ENCODE measurements at regions not wholly inside any gene's neighbourhood (a gene's known extent, or its start where the extent isn't known, plus 50 kb on each side); places are given as distances from the start of the nearest gene placed in this dataset.

- TF ChIP-seq ZFX (IDR thresholded peaks at IDR 0.05) = no peak
- no peak for TF ChIP-seq CTCF (conservative IDR thresholded peaks at IDR 0.05)
Observed at GRCh38 chr2:18824915-18825314, 235.5 kb upstream of the NT5C1B start.

GRCh38 chr2:18824325-18824790 lies 235.0 kb upstream of the NT5C1B start:
- TF ChIP-seq ZFX (IDR thresholded peaks at IDR 0.05) (no peak), CTCF (conservative IDR thresholded peaks at IDR 0.05) (peak; percentile 33)
- peak overlapping the region; percentile 39; the same call in 1 of the 2 replicates for H3K27ac ChIP-seq

More at GRCh38 chr2:18824915-18825314, 235.5 kb upstream of the NT5C1B start:
- peak overlapping the region; percentile 9; the same call in 1 of the 2 replicates for H3K27ac ChIP-seq

GRCh38 chr2:18821431-18821830 lies 232.1 kb upstream of the NT5C1B start:
- TF ChIP-seq ZFX (IDR thresholded peaks at IDR 0.05) = no peak
- TF ChIP-seq CTCF (conservative IDR thresholded peaks at IDR 0.05) = no peak
- H3K27ac ChIP-seq = no peak overlapping the region

GRCh38 chr2:18820966-18821365 lies 231.6 kb upstream of the NT5C1B start:
- no peak for TF ChIP-seq ZFX (IDR thresholded peaks at IDR 0.05)
- no peak for TF ChIP-seq CTCF (conservative IDR thresholded peaks at IDR 0.05)
- H3K27ac ChIP-seq = no peak overlapping the region

- no peak overlapping the region for H3K27ac ChIP-seq
- TF ChIP-seq CTCF (conservative IDR thresholded peaks at IDR 0.05) = no peak
- no peak for TF ChIP-seq ZFX (IDR thresholded peaks at IDR 0.05)
Observed at GRCh38 chr2:18819566-18819965, 230.2 kb upstream of the NT5C1B start.

GRCh38 chr2:18814387-18814786 lies 225.0 kb upstream of the NT5C1B start:
- H3K27ac ChIP-seq = no peak overlapping the region
- no peak for TF ChIP-seq ZFX (IDR thresholded peaks at IDR 0.05)
- no peak for TF ChIP-seq CTCF (conservative IDR thresholded peaks at IDR 0.05)

GRCh38 chr2:18804536-18804935 lies 215.2 kb upstream of the NT5C1B start:
- no peak overlapping the region for H3K27ac ChIP-seq

More at GRCh38 chr2:18804536-18804935, 215.2 kb upstream of the NT5C1B start:
- TF ChIP-seq CTCF (conservative IDR thresholded peaks at IDR 0.05) = no peak
- TF ChIP-seq ZFX (IDR thresholded peaks at IDR 0.05) = no peak
